Left colon (tissue), 2 donors: ENCODE measurements at regions not wholly inside any gene's neighbourhood (a gene's known extent, or its start where the extent isn't known, plus 50 kb on each side); places are given as distances from the start of the nearest gene placed in this dataset.

Source experiments
- ATAC-seq: fragments of 200-7000 bp; cut with Tn5 transposase; one replicate; pipeline ENCODE4 v1.9.1; 2020; ENCODE audit warnings: mild to moderate bottlenecking, moderate library complexity
- DNase-seq, 2 donors: peaks; one replicate each; pipeline ENCODE4 v3.0.0-alpha.2; 2020
- intact Hi-C, 2 donors: fragments of 100-400 bp; cut with DNase I in 1 of 2; cut with micrococcal nuclease in 1 of 2; formaldehyde crosslinking; loops; one replicate each; pipeline versions ENCODE4 v1.11.2 to v1.14.0; 2022; cut with DNase I, micrococcal nuclease
- donor health status: DM: no; HTN: no; CAD: no.
- donor health status: DM: yes; HTN: yes; CAD: no.

GRCh38 chr2:57740891-57741290 lies 305.7 kb upstream of the VRK2 start:
- DNase-seq (no peak), ATAC-seq (no peak)
- intact Hi-C loops = no loop called here

- DNase-seq (no peak), ATAC-seq (no peak)
- intact Hi-C loops = no loop called here
These were observed 293.0 kb upstream of the VRK2 start for GRCh38 chr2:57753636-57754035.

GRCh38 chr2:57758686-57759085 lies 287.9 kb upstream of the VRK2 start:
- ATAC-seq (no peak), DNase-seq (no peak)
- intact Hi-C loops = no loop called here

- ATAC-seq = no peak
- no peak for DNase-seq
- intact Hi-C loops = no loop called here
These were observed 287.5 kb upstream of the VRK2 start for GRCh38 chr2:57759131-57759530.

- intact Hi-C loops = no loop called here
- peak; percentile 100 for ATAC-seq
- DNase-seq = peak; percentile 59 to 86
These were observed 286.7 kb upstream of the VRK2 start for GRCh38 chr2:57759822-57760300.

- intact Hi-C loops = no loop called here
- ATAC-seq (peak; percentile 41), DNase-seq (no peak)
These were observed 286.2 kb upstream of the VRK2 start for GRCh38 chr2:57760381-57760801.

GRCh38 chr2:57776916-57777315 lies 269.7 kb upstream of the VRK2 start:
- DNase-seq = no peak
- intact Hi-C loops = no loop called here
- no peak for ATAC-seq

GRCh38 chr2:57782587-57782986 lies 264.0 kb upstream of the VRK2 start:
- intact Hi-C loops = no loop called here
- no peak for ATAC-seq

GRCh38 chr2:57793310-57793709 lies 253.3 kb upstream of the VRK2 start:
- intact Hi-C loops = no loop called here
- DNase-seq = no peak

More at GRCh38 chr2:57782587-57782986, 264.0 kb upstream of the VRK2 start:
- no peak for DNase-seq

GRCh38 chr2:57796527-57796926 lies 250.1 kb upstream of the VRK2 start:
- ATAC-seq (no peak), DNase-seq (no peak)
- intact Hi-C loops = no loop called here

More at GRCh38 chr2:57793310-57793709, 253.3 kb upstream of the VRK2 start:
- ATAC-seq = no peak

GRCh38 chr2:57798346-57798745 lies 248.3 kb upstream of the VRK2 start:
- DNase-seq (no peak), ATAC-seq (no peak)
- intact Hi-C loops = no loop called here

- DNase-seq (no peak), ATAC-seq (no peak)
- intact Hi-C loops = no loop called here
These were observed 244.4 kb upstream of the VRK2 start for GRCh38 chr2:57802243-57802642.

- ATAC-seq (no peak), DNase-seq (no peak)
- intact Hi-C loops = no loop called here
These were observed 241.6 kb upstream of the VRK2 start for GRCh38 chr2:57804971-57805370.

- intact Hi-C loops = no loop called here
- ATAC-seq (no peak), DNase-seq (no peak)
These were observed 240.1 kb upstream of the VRK2 start for GRCh38 chr2:57806449-57806968.

- intact Hi-C loops = no loop called here
- ATAC-seq (no peak), DNase-seq (no peak)
These were observed 237.4 kb upstream of the VRK2 start for GRCh38 chr2:57809230-57809629.

- ATAC-seq (no peak), DNase-seq (no peak)
- intact Hi-C loops = no loop called here
These were observed 225.5 kb upstream of the VRK2 start for GRCh38 chr2:57821088-57821487.

- ATAC-seq = no peak
- intact Hi-C loops = no loop called here
These were observed 218.4 kb upstream of the VRK2 start for GRCh38 chr2:57828221-57828620.

GRCh38 chr2:57834666-57835065 lies 211.9 kb upstream of the VRK2 start:
- no peak for ATAC-seq
- intact Hi-C loops = no loop called here
- no peak for DNase-seq

More at GRCh38 chr2:57828221-57828620, 218.4 kb upstream of the VRK2 start:
- no peak for DNase-seq

- intact Hi-C loops = no loop called here
- DNase-seq (no peak), ATAC-seq (no peak)
These were observed 204.1 kb upstream of the VRK2 start for GRCh38 chr2:57842531-57842930.

GRCh38 chr2:57843158-57843557 lies 203.4 kb upstream of the VRK2 start:
- DNase-seq = no peak
- intact Hi-C loops = no loop called here
- no peak for ATAC-seq

GRCh38 chr2:57848723-57849122 lies 197.9 kb upstream of the VRK2 start:
- intact Hi-C loops = no loop called here
- no peak for ATAC-seq
- DNase-seq = no peak
